OCI-LY1 (cell line): ENCODE measurements at regions not wholly inside any gene's neighbourhood (a gene's known extent, or its start where the extent isn't known, plus 50 kb on each side); places are given as distances from the start of the nearest gene placed in this dataset.

Experiments used
- H2AFZ ChIP-seq: fragments of 200-600 bp; sonication (generic), shearing (Covaris generic); 2 replicates; pipeline ENCODE4 v1.6.0; 2014; ENCODE audit warnings: antibody characterized with exemption, mild to moderate bottlenecking, low read length
- H3F3A ChIP-seq: fragments of 200-600 bp; sonication (generic), shearing (Covaris generic); 2 replicates; pipeline ENCODE4 v1.6.0; 2014; ENCODE audit warnings: mild to moderate bottlenecking, antibody characterized with exemption, low read length, moderate library complexity; ENCODE audit not compliant: insufficient read depth
- H3K27ac ChIP-seq: fragments of 200-600 bp; sonication (generic); 2 replicates; pipeline ENCODE4 v1.5.1; 2014; ENCODE audit warnings: low read length, mixed run types, mild to moderate bottlenecking, low read depth; ENCODE audit not compliant: poor library complexity, severe bottlenecking
- H3K27me3 ChIP-seq: fragments of 200-600 bp; sonication (generic); 2 replicates; pipeline ENCODE4 v1.6.0; 2014; ENCODE audit warnings: antibody characterized with exemption, mild to moderate bottlenecking, low read length, moderate library complexity; ENCODE audit not compliant: insufficient read depth
- H3K36me3 ChIP-seq: fragments of 200-600 bp; sonication (generic); 2 replicates; pipeline ENCODE4 v1.6.1; 2014; ENCODE audit warnings: mild to moderate bottlenecking, antibody characterized with exemption, low read length, moderate library complexity, mixed read lengths; ENCODE audit not compliant: insufficient read depth
- H3K4me1 ChIP-seq: fragments of 200-600 bp; sonication (generic); 2 replicates; pipeline ENCODE4 v1.5.1; 2014; ENCODE audit warnings: mild to moderate bottlenecking, low read length, moderate library complexity; ENCODE audit not compliant: insufficient read depth, severe bottlenecking
- H3K4me2 ChIP-seq: fragments of 200-600 bp; sonication (generic), shearing (Covaris generic); 2 replicates; pipeline ENCODE4 v1.6.1; 2014; ENCODE audit warnings: low read length
- H3K4me3 ChIP-seq: fragments of 200-600 bp; sonication (generic); 2 replicates; pipeline ENCODE4 v1.5.1; 2014; ENCODE audit warnings: low read length, low read depth, mild to moderate bottlenecking, mixed read lengths; ENCODE audit not compliant: poor library complexity, severe bottlenecking
- H3K79me2 ChIP-seq: fragments of 200-600 bp; shearing (Covaris generic); 2 replicates; pipeline ENCODE4 v1.6.1; 2016; ENCODE audit warnings: mixed run types, low read length, mixed read lengths; ENCODE audit not compliant: insufficient read depth
- H3K9ac ChIP-seq: fragments of 200-600 bp; sonication (generic), shearing (Covaris generic); 2 replicates; pipeline ENCODE4 v1.6.1; 2014; ENCODE audit warnings: mild to moderate bottlenecking, low read length, mixed read lengths
- H3K9me2 ChIP-seq: fragments of 200-600 bp; sonication (generic), shearing (Covaris generic); 2 replicates; pipeline ENCODE4 v1.6.1; 2014; ENCODE audit warnings: low read depth, mild to moderate bottlenecking, low read length, mixed read lengths
- H3K9me3 ChIP-seq: fragments of 200-600 bp; shearing (Covaris generic); 2 replicates; pipeline ENCODE4 v1.6.1; 2014; ENCODE audit warnings: low read length, mixed read lengths
- H4K20me1 ChIP-seq: fragments of 200-600 bp; sonication (generic), shearing (Covaris generic); 2 replicates; pipeline ENCODE4 v1.6.0; 2016; ENCODE audit warnings: mild to moderate bottlenecking, low read length; ENCODE audit not compliant: insufficient read depth
- CTCF ChIP-seq: fragments of 200-600 bp; sonication (generic), shearing (Covaris generic); IDR thresholded peaks from 2 replicates; pipeline ENCODE4 v1.5.1; 2017; ENCODE audit warnings: mild to moderate bottlenecking, antibody characterized with exemption, low read length, moderate library complexity, mixed read lengths
- EZH2 ChIP-seq: fragments of 200-600 bp; sonication (generic), shearing (Covaris generic); IDR thresholded peaks from 2 replicates; pipeline ENCODE4 v1.8.0; 2017; ENCODE audit warnings: borderline replicate concordance, mixed run types, mild to moderate bottlenecking, antibody characterized with exemption, low read length, moderate library complexity, mixed read lengths

DNA sequence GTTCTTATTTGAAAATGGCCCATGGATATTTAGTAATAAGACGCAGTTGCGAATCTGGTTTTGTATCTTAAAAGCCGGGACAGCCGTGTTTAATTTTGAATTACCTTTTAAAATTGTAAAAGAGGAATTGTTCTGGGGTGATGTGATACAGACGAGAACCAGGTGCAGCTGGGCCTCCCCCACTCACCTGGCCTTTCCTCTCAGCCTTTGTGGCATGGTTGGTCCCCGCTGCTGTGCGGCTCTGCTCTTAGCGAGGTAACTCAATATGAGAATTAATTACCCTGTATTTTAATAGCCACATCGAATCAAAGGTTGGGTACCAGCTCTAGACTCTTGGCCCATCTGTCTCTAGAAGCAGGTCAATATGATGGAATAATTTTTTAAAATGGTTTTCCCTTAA lies 56.5 kb upstream of the DACT2 start:
- H3K79me2 ChIP-seq = no peaks in the 10 kb centered on the region
- H3K27ac ChIP-seq = no peak overlapping the region
- no peak overlapping the region for H2AFZ ChIP-seq
- no peaks in the 10 kb centered on the region for H3F3A ChIP-seq
- no peak overlapping the region for H3K9ac ChIP-seq
- H3K36me3 ChIP-seq = no peaks in the 10 kb centered on the region
- H3K9me2 ChIP-seq = no peaks in the 10 kb centered on the region
- H3K4me3 ChIP-seq = no peak overlapping the region
- no peaks in the 10 kb centered on the region for H3K9me3 ChIP-seq
- H3K4me2 ChIP-seq = no peak overlapping the region
- no peaks in the 10 kb centered on the region for H3K4me1 ChIP-seq
- H3K27me3 ChIP-seq = no peaks in the 10 kb centered on the region
- TF ChIP-seq CTCF (no peak), EZH2 (no peak)
- H4K20me1 ChIP-seq = no peaks in the 10 kb centered on the region

GRCh38 chr6:168376811-168377483 lies 57.4 kb upstream of the DACT2 start:
- TF ChIP-seq EZH2 (no peak), CTCF (no peak)
- no peaks in the 10 kb centered on the region for H3K36me3 ChIP-seq

GRCh38 chr6:168377484-168377855 lies 57.9 kb upstream of the DACT2 start:
- Histone ChIP-seq H3K9me3 (no peaks in the 10 kb centered on the region), H2AFZ (no peak overlapping the region), H3K4me1 (no peaks in the 10 kb centered on the region), H3K27me3 (no peaks in the 10 kb centered on the region), H3F3A (no peaks in the 10 kb centered on the region), H3K36me3 (no peaks in the 10 kb centered on the region), H3K4me3 (no peak overlapping the region), H3K4me2 (no peak overlapping the region), H3K9ac (no peak overlapping the region), H3K27ac (no peak overlapping the region), H4K20me1 (no peaks in the 10 kb centered on the region), H3K79me2 (no peaks in the 10 kb centered on the region), H3K9me2 (no peaks in the 10 kb centered on the region)
- TF ChIP-seq EZH2 (no peak), CTCF (no peak)

More at GRCh38 chr6:168376811-168377483, 57.4 kb upstream of the DACT2 start:
- H2AFZ ChIP-seq = no peak overlapping the region
- no peaks in the 10 kb centered on the region for H3F3A ChIP-seq
- no peak overlapping the region for H3K4me2 ChIP-seq
- H3K9me2 ChIP-seq = no peaks in the 10 kb centered on the region
- no peak overlapping the region for H3K4me3 ChIP-seq
- H3K27me3 ChIP-seq = no peaks in the 10 kb centered on the region
- no peak overlapping the region for H3K9ac ChIP-seq
- no peaks in the 10 kb centered on the region for H3K79me2 ChIP-seq
- H3K9me3 ChIP-seq = no peaks in the 10 kb centered on the region
- H3K4me1 ChIP-seq = no peaks in the 10 kb centered on the region
- no peak overlapping the region for H3K27ac ChIP-seq
- no peaks in the 10 kb centered on the region for H4K20me1 ChIP-seq
